Mesenchymal stem cell (in vitro differentiated cells and primary cell): ENCODE measurements at regions not wholly inside any gene's neighbourhood (a gene's known extent, or its start where the extent isn't known, plus 50 kb on each side); places are given as distances from the start of the nearest gene placed in this dataset.
A peak's percentile ranks its signal among the peaks of the same experiment; 100 is the strongest.

Experiments
- DNase-seq: peaks from one replicate; pipeline ENCODE4 v3.0.0-alpha.2; 2013
- H2AFZ ChIP-seq: one replicate; pipeline ENCODE4 v1.6.1; 2013; ENCODE audit warnings: low read depth, mild to moderate bottlenecking, control low read depth, inconsistent platforms, low read length, moderate library complexity
- H2AK5ac ChIP-seq: 2 replicates; pipeline ENCODE4 v1.6.1; 2013; ENCODE audit warnings: low read length, moderate library complexity, mild to moderate bottlenecking, inconsistent platforms; ENCODE audit not compliant: severe bottlenecking
- H2BK120ac ChIP-seq: one replicate; pipeline ENCODE4 v1.6.1; 2013; ENCODE audit warnings: low read depth, mild to moderate bottlenecking, inconsistent platforms, low read length, moderate library complexity
- H2BK12ac ChIP-seq, 2 experiments: one replicate each; pipeline ENCODE4 v1.6.1; 2013; ENCODE audit warnings: inconsistent platforms in 2 of 2, low read length in 2 of 2, mild to moderate bottlenecking in 2 of 2, moderate library complexity in 2 of 2, control low read depth in 1 of 2
- H2BK15ac ChIP-seq: one replicate; pipeline ENCODE4 v1.6.1; 2013; ENCODE audit warnings: mild to moderate bottlenecking, low read depth, inconsistent platforms; ENCODE audit not compliant: poor library complexity, severe bottlenecking
- H2BK5ac ChIP-seq: 2 replicates; pipeline ENCODE4 v1.6.1; 2013; ENCODE audit warnings: low read depth, mild to moderate bottlenecking, low read length, control low read depth, inconsistent platforms; ENCODE audit not compliant: poor library complexity, severe bottlenecking
- H3K14ac ChIP-seq, 2 experiments: one replicate each; pipeline ENCODE4 v1.6.1; 2013; ENCODE audit warnings: inconsistent platforms in 2 of 2, low read length in 2 of 2, control low read depth in 1 of 2, mild to moderate bottlenecking in 1 of 2, moderate library complexity in 1 of 2
- H3K18ac ChIP-seq, 2 experiments: one replicate each; pipeline ENCODE4 v1.6.1; 2013; ENCODE audit warnings: inconsistent platforms in 2 of 2, low read length in 2 of 2, control low read depth in 1 of 2, low read depth in 1 of 2, mild to moderate bottlenecking in 1 of 2
- H3K23ac ChIP-seq, 2 experiments: one replicate each; pipeline ENCODE4 v1.6.1; 2013; ENCODE audit warnings: inconsistent platforms in 2 of 2, low read length in 2 of 2, mild to moderate bottlenecking in 2 of 2, moderate library complexity in 2 of 2, control low read depth in 1 of 2
- H3K27ac ChIP-seq: 2 replicates; pipeline ENCODE4 v1.5.1; 2013; ENCODE audit warnings: mild to moderate bottlenecking, moderate library complexity, low read length, control low read depth, inconsistent platforms; ENCODE audit not compliant: poor library complexity, severe bottlenecking
- H3K27me3 ChIP-seq, 2 experiments: 2 replicates each; pipeline versions ENCODE4 v1.6.1 to v1.7.0; 2013; ENCODE audit warnings: low read length in 2 of 2, mild to moderate bottlenecking in 2 of 2, moderate library complexity in 2 of 2, control low read depth in 1 of 2, inconsistent platforms in 1 of 2; ENCODE audit not compliant: control insufficient read depth in 1 of 2, insufficient read depth in 1 of 2
- H3K36me3 ChIP-seq, 2 experiments: 2 replicates each; pipeline versions ENCODE4 v1.6.1 to v1.7.0; 2013; ENCODE audit warnings: low read length in 2 of 2, control low read depth in 1 of 2, inconsistent platforms in 1 of 2, low read depth in 1 of 2, mild to moderate bottlenecking in 1 of 2; ENCODE audit not compliant: insufficient read depth in 2 of 2, control insufficient read depth in 1 of 2
- H3K4ac ChIP-seq, 2 experiments: one replicate each; pipeline ENCODE4 v1.6.1; 2013; ENCODE audit warnings: inconsistent platforms in 2 of 2, low read length in 2 of 2, mild to moderate bottlenecking in 2 of 2, moderate library complexity in 2 of 2, control low read depth in 1 of 2, low read depth in 1 of 2
- H3K4me1 ChIP-seq: 2 replicates; pipeline ENCODE4 v1.6.1; 2013; ENCODE audit warnings: low read depth, low read length, control low read depth; ENCODE audit not compliant: control insufficient read depth, insufficient read depth
- H3K4me2 ChIP-seq: 2 replicates; pipeline ENCODE4 v1.6.1; 2013; ENCODE audit warnings: low read length, mild to moderate bottlenecking, inconsistent platforms; ENCODE audit not compliant: poor library complexity, severe bottlenecking
- H3K4me3 ChIP-seq, 2 experiments: 2 replicates each; pipeline versions ENCODE4 v1.5.1 to v1.7.0; 2013; ENCODE audit warnings: low read length in 2 of 2, mild to moderate bottlenecking in 2 of 2, control low read depth in 1 of 2, low read depth in 1 of 2; ENCODE audit not compliant: insufficient read depth in 1 of 2
- H3K79me1 ChIP-seq: replicated peaks from 2 replicates; pipeline ENCODE4 v1.6.1; 2013; ENCODE audit warnings: mild to moderate bottlenecking, control low read depth, low read length, inconsistent platforms; ENCODE audit not compliant: poor library complexity, severe bottlenecking
- H3K9ac ChIP-seq: 2 replicates; pipeline ENCODE4 v1.7.0; 2013; ENCODE audit warnings: mild to moderate bottlenecking, low read length, moderate library complexity
- H3K9me3 ChIP-seq: 2 replicates; pipeline ENCODE4 v1.7.0; 2013; ENCODE audit warnings: mild to moderate bottlenecking, low read length; ENCODE audit not compliant: control insufficient read depth
- H4K8ac ChIP-seq: one replicate; pipeline ENCODE4 v1.6.1; 2013; ENCODE audit warnings: inconsistent platforms, mild to moderate bottlenecking, low read length, moderate library complexity
- H4K91ac ChIP-seq: one replicate; pipeline ENCODE4 v1.6.1; 2013; ENCODE audit warnings: mild to moderate bottlenecking, low read length, inconsistent platforms
- WGBS: methylation state at CpG from one replicate; pipeline ENCODE4 v1.1.7; 2013; ENCODE audit warnings: mixed read lengths; 5-methylcytosine and 5-hydroxymethylcytosine counted together

GRCh38 chr20:36824142-36824940 lies 50.8 kb upstream of the DSN1 start:
- no peak for DNase-seq
- Histone ChIP-seq H3K79me1 (peaks cover 28% of the 10 kb centered on the region), H3K18ac (no peak overlapping the region), H2BK15ac (no peak overlapping the region), H2BK12ac (no peak overlapping the region), H4K91ac (no peak overlapping the region), H2BK120ac (no peak overlapping the region), H3K27me3 (no peaks in the 10 kb centered on the region), H3K4me2 (no peak overlapping the region), H3K9me3 (no peaks in the 10 kb centered on the region), H2BK5ac (no peak overlapping the region), H3K23ac (no peak overlapping the region), H4K8ac (no peak overlapping the region), H3K4me1 (peaks cover 16% of the 10 kb centered on the region), H2AK5ac (peak overlapping the region; percentile 6), H3K4me3 (no peak overlapping the region), H3K14ac (no peak overlapping the region), H2AFZ (no peak overlapping the region), H3K4ac (no peak overlapping the region), H3K27ac (peak overlapping the region; percentile 21), H3K9ac (no peak overlapping the region), H3K36me3 (peaks cover 46 to 77% of the 10 kb centered on the region in 2 experiments)
- 96% methylated on average over 7 of the region's 8 CpGs for WGBS

- WGBS: 87% methylated on average over 16 of the region's 17 CpGs
- H3K27ac ChIP-seq: no peak overlapping the region
- no peak overlapping the region for H2BK120ac ChIP-seq
- H3K23ac ChIP-seq: no peak overlapping the region
- H3K27me3 ChIP-seq: no peaks in the 10 kb centered on the region
- DNase-seq: no peak
- H3K9ac ChIP-seq: no peak overlapping the region
- peak overlapping the region; percentile 9 for H4K8ac ChIP-seq
- H3K4me1 ChIP-seq: peaks cover 13% of the 10 kb centered on the region
- H3K4me3 ChIP-seq: no peak overlapping the region
- H3K79me1 ChIP-seq: peaks cover 26% of the 10 kb centered on the region
- H3K9me3 ChIP-seq: no peaks in the 10 kb centered on the region
- peak overlapping the region in 1 of 2 experiments; percentile 42 for H3K14ac ChIP-seq
- H2BK5ac ChIP-seq: no peak overlapping the region
- H2AFZ ChIP-seq: no peak overlapping the region
- H3K18ac ChIP-seq: no peak overlapping the region
- H4K91ac ChIP-seq: peak overlapping the region; percentile 46
- H2BK15ac ChIP-seq: no peak overlapping the region
- H2BK12ac ChIP-seq: no peak overlapping the region
- no peak overlapping the region for H3K4me2 ChIP-seq
- H3K36me3 ChIP-seq: peaks cover 41 to 67% of the 10 kb centered on the region in 2 experiments
- H3K4ac ChIP-seq: no peak overlapping the region
- peak overlapping the region; percentile 51 for H2AK5ac ChIP-seq
Measured at GRCh38 chr20:36825385-36826104, 50.4 kb upstream of the TLDC2 start.
